NCI-H2081 (cell line): ENCODE measurements at regions not wholly inside any gene's neighbourhood (a gene's known extent, or its start where the extent isn't known, plus 50 kb on each side); places are given as distances from the start of the nearest gene placed in this dataset.
"Not testable (repeated sequence)": the region's sequence is repeated elsewhere in the genome, so short reads cannot be mapped to it uniquely, and the experiment has no call there.

ENCODE experiments used
- DNase-seq, 2 experiments: peaks; one replicate each; lab custom pipeline; 2025; lab: John Stamatoyannopoulos, UW

DNA sequence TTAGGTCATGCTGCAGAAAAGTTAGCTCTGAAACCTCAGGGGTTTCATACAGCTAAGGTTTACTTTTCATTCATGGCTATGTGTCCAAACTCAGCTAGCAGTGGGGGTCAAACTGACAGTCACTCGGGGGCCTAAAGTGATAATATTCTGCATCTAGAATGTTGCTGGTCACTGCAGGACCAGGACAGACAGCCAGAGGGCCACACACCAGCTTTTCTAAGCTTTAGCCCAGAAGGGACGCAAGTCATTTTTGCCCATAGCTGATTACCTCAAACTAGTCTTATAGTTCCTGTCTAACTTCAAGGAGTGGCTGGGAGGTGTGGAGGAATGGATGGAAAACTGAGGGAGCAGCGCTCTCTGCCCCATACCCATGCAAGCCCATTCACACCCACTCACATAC lies 163.0 kb upstream of the NLRP1 start:
- DNase-seq = no peak

DNA sequence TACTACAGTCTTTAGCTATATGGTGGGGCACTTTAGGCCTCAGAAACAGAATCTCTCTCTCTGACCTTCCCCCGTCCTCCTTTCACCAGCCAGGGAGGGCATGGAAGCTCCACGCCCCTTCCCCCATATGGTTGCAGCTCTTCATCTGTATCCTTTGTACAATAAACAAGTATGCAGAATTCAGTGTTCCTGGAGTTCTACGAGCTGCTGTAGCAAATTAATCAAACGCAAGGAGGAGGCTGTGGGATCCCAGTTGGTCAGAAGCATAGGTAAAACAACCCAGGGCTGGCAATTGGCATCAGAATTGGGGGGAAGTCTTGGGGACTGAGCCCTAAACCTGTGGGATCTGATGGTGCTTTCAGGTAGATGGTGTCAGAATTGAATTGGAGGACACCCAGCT lies 163.7 kb upstream of the NLRP1 start:
- no peak for DNase-seq

GRCh38 chr17:5753421-5753820 lies 169.1 kb upstream of the NLRP1 start:
- no peak for DNase-seq

DNA sequence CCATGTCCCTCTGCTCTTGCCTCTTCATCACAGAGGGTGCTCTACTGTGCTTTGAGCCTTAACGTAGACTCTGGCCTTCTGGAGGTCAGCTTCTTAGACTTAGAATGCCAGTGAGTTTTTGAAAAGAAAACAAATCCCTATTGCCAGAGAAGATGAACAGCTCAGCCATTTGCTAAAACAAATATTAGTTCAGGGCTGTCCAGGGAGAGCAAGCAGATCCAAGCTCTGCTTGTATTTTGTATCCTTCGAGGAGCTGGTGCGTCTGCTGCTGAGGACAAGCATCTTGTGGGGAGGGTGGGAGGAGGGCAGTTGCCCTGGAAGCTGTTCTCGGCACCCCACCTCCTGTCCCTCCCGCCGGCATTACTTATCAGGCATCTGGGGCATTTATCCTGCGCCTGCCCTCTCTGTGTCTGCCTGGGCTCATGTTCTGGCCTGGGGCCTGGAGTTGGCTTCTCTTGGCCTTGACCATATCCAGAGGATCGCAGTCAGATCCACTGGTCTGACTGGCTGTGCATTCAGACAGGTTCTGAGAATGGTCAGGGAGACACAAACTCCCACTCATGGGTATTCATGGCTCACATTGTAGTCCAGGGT lies 173.1 kb upstream of the NLRP1 start:
- DNase-seq = no peak

- no peak for DNase-seq
These were observed 174.3 kb upstream of the NLRP1 start for GRCh38 chr17:5758651-5759050.

DNA sequence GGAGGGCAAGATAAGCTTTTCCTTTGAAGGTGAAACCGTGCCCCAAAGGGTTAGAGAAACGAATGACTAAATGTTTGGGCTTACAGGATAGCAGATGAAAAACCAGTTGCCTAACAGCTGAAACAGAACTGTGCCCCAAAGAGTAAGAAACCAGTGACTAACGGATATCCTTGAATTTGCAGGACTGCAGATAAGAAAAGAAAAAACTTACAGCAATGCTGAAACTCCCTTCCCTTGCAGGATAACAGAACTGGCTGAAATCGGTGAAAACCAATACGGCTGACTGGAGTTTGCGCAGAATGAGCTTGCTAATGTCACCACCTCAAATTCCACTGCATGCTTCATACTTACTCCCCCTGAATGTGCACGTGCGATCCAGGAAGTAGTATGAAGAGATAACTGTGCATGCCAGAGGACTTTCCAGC lies 175.2 kb upstream of the NLRP1 start:
- no peak for DNase-seq

DNA sequence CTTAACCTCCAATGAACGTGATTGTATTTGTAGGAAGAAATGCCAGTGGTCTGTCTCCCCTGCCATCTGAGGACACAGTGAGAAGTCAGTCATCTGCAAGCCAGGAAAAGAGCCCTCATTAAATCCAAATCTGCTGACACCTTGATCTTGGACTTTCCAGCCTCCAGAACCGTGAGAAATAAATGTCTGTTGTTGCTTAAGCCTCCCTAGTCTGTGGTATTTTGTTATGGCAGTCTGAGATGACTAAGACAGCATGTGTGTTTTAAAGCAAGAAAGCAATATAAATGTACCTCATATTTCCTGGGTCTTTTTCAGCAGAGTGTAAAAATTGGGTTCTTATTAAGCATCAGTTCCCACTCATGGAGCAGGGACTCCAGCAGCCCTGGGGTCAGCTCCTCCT lies 177.9 kb upstream of the NLRP1 start:
- DNase-seq = no peak

DNA sequence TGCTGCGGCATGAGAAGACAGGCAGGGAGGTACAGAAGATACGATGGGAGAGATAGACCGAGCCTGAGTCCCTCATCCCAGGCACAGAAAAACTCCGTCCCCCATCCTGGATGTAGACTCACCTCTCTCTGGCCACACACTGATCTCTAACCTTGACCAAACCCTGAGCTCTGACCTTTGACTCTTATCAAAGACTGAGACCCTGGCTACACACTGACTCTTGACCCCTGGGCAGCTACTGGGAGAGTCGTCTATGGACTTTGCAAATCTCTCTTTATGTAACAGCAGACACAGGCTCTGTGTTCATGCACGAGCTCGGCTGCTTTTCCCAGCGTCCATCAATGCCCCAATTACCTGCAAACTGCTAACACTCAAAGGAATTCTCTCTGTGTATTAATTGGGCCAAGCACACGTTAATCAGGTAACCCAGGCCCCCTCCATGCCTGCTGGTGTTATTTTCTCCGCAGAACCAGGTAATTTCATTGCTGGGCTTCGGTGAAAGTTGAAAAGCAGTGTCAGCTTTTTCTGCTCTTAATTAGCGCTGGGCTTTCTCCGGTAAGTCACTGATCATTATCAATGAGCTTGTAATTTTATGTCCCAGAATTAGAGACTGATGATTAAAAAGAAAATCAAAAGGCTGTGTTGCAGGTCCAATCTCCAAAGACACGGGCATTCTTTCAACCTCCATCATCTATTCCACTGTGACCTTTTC lies 179.4 kb upstream of the NLRP1 start:
- no peak for DNase-seq

GRCh38 chr17:5769593-5770354 lies 185.5 kb upstream of the NLRP1 start:
- peak; percentile 14 to 58 for DNase-seq

- DNase-seq = no peak
These were observed 186.3 kb upstream of the NLRP1 start for GRCh38 chr17:5770441-5771270.

DNA sequence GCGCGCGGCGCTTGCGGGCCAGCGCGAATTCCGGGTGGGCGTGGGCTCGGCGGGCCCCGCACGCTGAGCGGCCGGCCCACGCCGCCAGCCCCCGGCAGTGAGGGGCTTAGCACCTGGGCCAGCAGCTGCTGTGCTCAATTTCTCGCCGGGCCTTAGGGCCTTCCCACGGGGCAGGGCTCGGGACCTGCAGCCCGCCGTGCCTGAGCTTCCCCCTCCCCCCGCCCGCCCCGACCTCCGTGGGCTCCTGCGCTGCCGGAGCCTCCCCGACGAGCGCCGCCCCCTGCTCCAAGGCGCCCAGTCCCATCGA lies 186.9 kb upstream of the NLRP1 start:
- DNase-seq = not testable (repeated sequence)

DNA sequence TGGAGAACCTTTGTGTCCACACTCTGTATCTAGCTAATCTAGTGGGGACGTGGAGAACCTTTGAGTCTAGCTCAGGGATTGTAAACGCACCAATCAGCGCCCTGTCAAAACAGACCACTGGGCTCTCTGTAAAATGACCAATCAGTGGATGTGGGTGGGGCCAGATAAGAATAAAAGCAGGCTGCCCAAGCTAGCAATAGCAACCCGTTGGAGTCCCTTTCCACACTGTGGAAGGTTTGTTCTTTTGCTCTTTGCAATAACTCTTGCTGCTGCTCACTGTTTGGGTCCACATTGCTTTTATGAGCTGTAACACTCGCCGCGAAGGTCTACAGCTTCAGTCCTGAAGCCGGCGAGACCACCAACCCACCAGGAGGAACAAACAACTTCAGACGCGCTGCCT lies 187.7 kb upstream of the NLRP1 start:
- DNase-seq = not testable (repeated sequence)

GRCh38 chr17:5772720-5773119 lies 188.4 kb upstream of the NLRP1 start:
- DNase-seq = no peak

- DNase-seq = no peak
These were observed 189.6 kb upstream of the NLRP1 start for GRCh38 chr17:5773816-5774360.

- DNase-seq = no peak
These were observed 190.8 kb upstream of the NLRP1 start for GRCh38 chr17:5775098-5775497.

- no peak for DNase-seq
These were observed 196.2 kb upstream of the NLRP1 start for GRCh38 chr17:5780476-5780875.

DNA sequence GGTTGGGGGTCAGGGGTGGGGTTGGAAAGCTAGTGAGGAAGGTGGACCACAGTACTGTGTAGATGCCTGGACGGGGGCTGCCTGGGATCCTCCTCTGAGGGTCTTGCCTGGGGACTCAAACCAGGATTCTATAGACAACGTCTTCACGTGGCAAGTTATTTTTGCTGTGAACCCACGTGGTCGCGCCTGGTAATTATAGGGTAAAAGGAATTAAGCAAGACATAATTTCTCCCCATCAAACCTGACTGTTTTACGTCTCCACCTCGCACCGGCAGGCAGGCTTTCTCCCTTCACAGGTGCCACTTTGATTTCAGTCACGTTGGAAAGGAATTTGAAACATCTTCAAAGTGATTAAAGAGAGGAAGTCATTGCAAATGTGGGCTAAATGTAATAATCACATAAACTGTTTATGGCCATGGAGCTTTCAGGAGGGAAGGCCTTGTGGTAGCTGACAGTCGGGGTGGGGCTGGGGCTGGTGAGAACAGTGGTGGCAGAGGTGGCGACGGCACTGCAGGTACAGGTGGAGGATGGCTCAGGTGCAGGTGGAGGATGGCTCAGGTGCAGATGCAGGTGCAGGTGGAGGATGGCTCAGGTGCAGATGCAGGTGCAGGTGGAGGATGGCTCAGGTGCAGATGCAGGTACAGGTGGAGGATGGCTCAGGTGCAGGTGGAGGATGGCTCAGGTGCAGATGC lies 197.1 kb upstream of the NLRP1 start:
- DNase-seq = no peak

DNA sequence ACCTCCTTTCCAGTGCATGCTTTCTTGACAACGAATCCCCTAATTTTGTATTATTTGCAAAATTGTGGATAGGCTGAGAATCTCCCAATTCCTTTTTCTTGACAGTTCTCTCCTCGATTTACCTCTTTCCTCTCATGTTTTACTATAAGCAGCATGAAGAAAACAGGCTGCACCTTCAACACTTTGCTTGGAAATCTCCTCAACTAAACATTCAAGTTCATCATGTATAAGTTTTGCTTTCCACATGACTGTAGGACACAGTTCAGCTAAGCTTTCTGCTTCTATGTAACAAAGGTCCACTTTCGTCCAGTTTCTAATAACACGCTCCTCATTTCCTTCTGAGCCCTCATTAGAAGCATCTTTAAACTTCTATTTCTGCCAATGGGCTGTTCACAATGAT lies 199.0 kb upstream of the NLRP1 start:
- no peak for DNase-seq

DNA sequence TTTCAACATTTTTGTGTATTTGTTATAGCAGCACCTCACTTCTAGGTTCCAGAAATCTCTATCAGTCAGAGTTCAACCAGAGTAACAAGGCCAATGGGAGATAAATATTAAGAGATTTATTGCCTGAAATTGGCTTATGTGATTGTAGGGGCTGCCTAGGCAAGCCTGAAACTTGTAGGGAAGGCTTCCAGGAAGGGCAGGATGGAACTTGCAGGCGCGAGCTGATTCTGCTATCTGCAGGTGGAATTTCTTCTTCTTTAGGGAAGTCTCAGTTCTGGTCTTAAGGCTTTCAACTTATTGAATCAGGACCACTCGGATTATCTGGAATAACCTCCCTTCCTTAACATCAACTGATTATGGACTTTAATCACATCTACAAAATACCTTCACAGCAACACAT lies 199.5 kb upstream of the NLRP1 start:
- DNase-seq = no peak

GRCh38 chr17:5784791-5785190 lies 200.5 kb upstream of the NLRP1 start:
- no peak for DNase-seq

GRCh38 chr17:5785338-5785737 lies 201.0 kb upstream of the NLRP1 start:
- no peak for DNase-seq
